ENCODE measurements at regions not wholly inside any gene's neighbourhood (a gene's known extent, or its start where the extent isn't known, plus 50 kb on each side); places are given as distances from the start of the nearest gene placed in this dataset.

DNA sequence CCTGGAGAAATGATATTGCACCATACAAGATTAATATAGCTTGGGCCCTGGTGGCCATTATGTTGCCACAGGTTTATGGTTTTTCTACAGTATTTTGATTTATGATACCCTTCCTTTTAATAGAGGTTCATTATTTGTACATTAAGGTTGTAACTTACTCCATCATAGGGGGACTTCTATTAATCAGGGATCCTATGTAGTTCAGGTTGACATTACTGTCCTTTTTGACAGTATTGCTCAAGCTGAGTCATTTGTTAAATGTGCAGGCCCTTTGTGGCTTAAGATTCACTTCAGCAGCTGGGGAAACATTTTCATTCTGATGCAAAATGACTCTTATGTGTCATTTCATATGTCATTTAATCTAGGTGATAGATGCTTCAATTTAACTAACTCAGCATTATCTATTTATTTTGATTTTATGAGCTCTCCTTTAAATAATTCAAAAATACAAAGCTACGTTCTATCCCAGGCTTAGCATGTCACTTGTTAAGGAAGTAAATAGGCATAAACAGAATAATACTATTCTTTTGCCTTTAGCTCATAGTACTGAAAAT is 686.9 kb upstream of the NCAM2 start:
- peak; percentile 37 for DNase-seq (ENCODE audit: low read depth)
- H3K4me3 ChIP-seq (ENCODE audit: low read depth, low read length) = no peak overlapping the region
- TF ChIP-seq CTCF (IDR thresholded peaks at IDR 0.05; ENCODE audit: low read depth, low read length) (no peak), MYC (IDR thresholded peaks at IDR 0.05; ENCODE audit: low read depth, low read length) (no peak), MAX (IDR thresholded peaks at IDR 0.05; ENCODE audit: low read depth, low read length) (no peak), POLR2A (IDR thresholded peaks at IDR 0.05; ENCODE audit: extremely low read depth, insufficient read length) (no peak)

- TF ChIP-seq POLR2A (IDR thresholded peaks at IDR 0.05; ENCODE audit: extremely low read depth, insufficient read length) = no peak
- TF ChIP-seq MAX (IDR thresholded peaks at IDR 0.05; ENCODE audit: low read depth, low read length) = no peak
- TF ChIP-seq MYC (IDR thresholded peaks at IDR 0.05; ENCODE audit: low read depth, low read length) = no peak
- TF ChIP-seq CTCF (IDR thresholded peaks at IDR 0.05; ENCODE audit: low read depth, low read length) = no peak
- H3K4me3 ChIP-seq (ENCODE audit: low read depth, low read length) = no peak overlapping the region
- no peak for DNase-seq (ENCODE audit: low read depth)
Observed at GRCh38 chr21:20313013-20313412, 685.2 kb upstream of the NCAM2 start.

DNA sequence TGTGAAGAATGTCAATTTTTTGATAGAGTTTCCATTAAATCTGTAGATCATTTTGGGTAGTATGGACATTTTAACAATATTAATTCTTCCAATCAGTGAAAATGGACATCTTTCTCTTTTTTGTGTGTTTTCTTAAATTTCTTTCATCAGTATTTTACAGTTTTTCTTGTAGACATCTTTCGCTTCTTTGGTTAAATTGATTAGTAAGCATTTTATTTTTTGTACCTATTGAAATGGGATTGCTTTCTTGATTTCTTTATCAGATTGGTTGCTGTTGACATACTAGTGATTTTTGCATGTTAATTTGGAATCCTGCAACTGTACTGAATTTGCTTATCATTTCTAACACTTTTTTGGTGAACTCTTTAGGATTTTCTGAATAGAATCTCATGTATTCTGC is 683.2 kb upstream of the NCAM2 start:
- no peak for DNase-seq (ENCODE audit: low read depth)
- TF ChIP-seq MYC (IDR thresholded peaks at IDR 0.05; ENCODE audit: low read depth, low read length) (no peak), CTCF (IDR thresholded peaks at IDR 0.05; ENCODE audit: low read depth, low read length) (no peak), POLR2A (IDR thresholded peaks at IDR 0.05; ENCODE audit: extremely low read depth, insufficient read length) (no peak), MAX (IDR thresholded peaks at IDR 0.05; ENCODE audit: low read depth, low read length) (no peak)
- H3K4me3 ChIP-seq (ENCODE audit: low read depth, low read length) = no peak overlapping the region

DNA sequence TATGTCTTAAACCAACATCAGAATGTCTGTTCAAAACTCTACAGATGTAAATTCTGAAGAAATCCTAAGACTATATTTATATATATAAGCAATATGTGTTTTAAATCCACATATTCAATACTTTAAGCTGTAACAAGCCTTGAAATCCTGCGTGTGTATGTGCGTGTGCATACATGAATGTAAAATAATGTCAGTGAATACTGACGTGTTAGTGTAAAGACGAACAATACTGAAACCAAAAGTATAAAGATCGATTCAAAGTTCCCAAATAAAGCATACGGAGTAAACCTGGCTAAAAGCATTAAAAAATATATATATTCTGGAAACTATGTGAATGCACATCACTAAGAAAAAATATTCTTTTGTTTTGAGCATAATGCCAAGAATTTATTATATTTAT is 668.6 kb upstream of the NCAM2 start:
- peak; percentile 14 for DNase-seq (ENCODE audit: low read depth)
- peak overlapping the region; percentile 63 for H3K4me3 ChIP-seq (ENCODE audit: low read depth, low read length)
- TF ChIP-seq POLR2A (IDR thresholded peaks at IDR 0.05; ENCODE audit: extremely low read depth, insufficient read length) (no peak), MAX (IDR thresholded peaks at IDR 0.05; ENCODE audit: low read depth, low read length) (no peak), MYC (IDR thresholded peaks at IDR 0.05; ENCODE audit: low read depth, low read length) (no peak)

DNA sequence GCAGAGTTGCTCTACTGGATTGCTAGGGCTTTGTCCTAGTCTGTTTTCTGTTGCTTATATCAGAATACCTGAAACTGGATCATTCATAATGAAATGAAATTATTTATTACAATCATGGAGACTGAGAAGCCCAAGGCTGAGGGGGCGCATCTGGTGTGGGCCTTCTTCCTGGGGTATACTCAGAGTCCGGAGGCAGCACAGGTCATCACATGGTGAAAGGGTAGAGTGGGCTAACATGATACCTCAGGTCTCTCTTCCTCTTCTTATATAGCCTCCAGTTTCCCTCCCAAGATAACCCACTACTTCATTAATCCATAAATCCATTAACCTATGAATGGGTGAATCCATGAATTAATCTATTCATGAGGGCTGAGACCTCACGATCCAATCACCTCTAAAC is 667.6 kb upstream of the NCAM2 start:
- DNase-seq (ENCODE audit: low read depth) = peak; percentile 7
- TF ChIP-seq CTCF (IDR thresholded peaks at IDR 0.05; ENCODE audit: low read depth, low read length) = no peak
- TF ChIP-seq POLR2A (IDR thresholded peaks at IDR 0.05; ENCODE audit: extremely low read depth, insufficient read length) = no peak
- TF ChIP-seq MYC (IDR thresholded peaks at IDR 0.05; ENCODE audit: low read depth, low read length) = no peak
- TF ChIP-seq MAX (IDR thresholded peaks at IDR 0.05; ENCODE audit: low read depth, low read length) = no peak
- peak overlapping the region; percentile 63 for H3K4me3 ChIP-seq (ENCODE audit: low read depth, low read length)

DNA sequence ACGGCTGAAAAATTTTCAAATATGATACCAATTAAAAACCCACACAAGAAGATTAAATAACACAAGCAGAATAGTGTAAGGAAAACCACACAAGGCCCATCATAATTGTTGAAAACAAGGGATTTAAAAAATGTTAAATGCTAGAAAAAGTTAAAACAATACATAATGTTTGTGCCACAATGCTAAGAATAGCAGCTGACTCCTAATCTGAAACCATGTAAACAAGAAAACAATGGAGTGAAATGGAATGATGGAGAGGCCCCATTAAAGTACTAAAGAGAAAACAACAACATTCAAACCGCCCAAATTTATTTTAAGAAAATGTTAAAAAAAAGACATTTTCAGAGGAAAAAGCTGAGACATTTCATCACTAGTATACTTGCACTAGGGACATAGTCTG is 663.6 kb upstream of the NCAM2 start:
- no peak for DNase-seq (ENCODE audit: low read depth)
- no peak overlapping the region for H3K4me3 ChIP-seq (ENCODE audit: low read depth, low read length)
- TF ChIP-seq MYC (IDR thresholded peaks at IDR 0.05; ENCODE audit: low read depth, low read length) (no peak), MAX (IDR thresholded peaks at IDR 0.05; ENCODE audit: low read depth, low read length) (no peak), POLR2A (IDR thresholded peaks at IDR 0.05; ENCODE audit: extremely low read depth, insufficient read length) (no peak), CTCF (IDR thresholded peaks at IDR 0.05; ENCODE audit: low read depth, low read length) (no peak)
